Peyer's patch (tissue), 4 donors: ENCODE measurements at regions not wholly inside any gene's neighbourhood (a gene's known extent, or its start where the extent isn't known, plus 50 kb on each side); places are given as distances from the start of the nearest gene placed in this dataset.

Experiments used
- DNase-seq, 3 donors: peaks; one replicate each; pipeline ENCODE4 v3.0.0-alpha.2; 2017 to 2019
- H3K27ac ChIP-seq, 4 donors: fragments of 200-600 bp; sonication (generic); one replicate each; pipeline ENCODE4 v1.5.1; 2016 to 2019
- H3K27me3 ChIP-seq, 2 donors: fragments of 200-600 bp; sonication (generic); one replicate each; pipeline ENCODE4 v1.5.1; 2019
- H3K36me3 ChIP-seq, 3 donors: fragments of 200-600 bp; sonication (generic); one replicate each; pipeline ENCODE4 v1.5.1; 2016 to 2019
- H3K4me1 ChIP-seq, 4 donors: fragments of 200-600 bp; sonication (generic); one replicate each; pipeline ENCODE4 v1.5.1; 2016 to 2019
- H3K4me3 ChIP-seq, 4 donors: fragments of 200-600 bp; sonication (generic); 1 replicate in 3 of 4; 2 replicates in 1 of 4; pipeline ENCODE4 v1.5.1; 2016 to 2019; ENCODE audit warnings: mild to moderate bottlenecking in 1 of 4
- H3K9me3 ChIP-seq, 4 donors: fragments of 200-600 bp; sonication (generic); one replicate each; pipeline ENCODE4 v1.5.1; 2016 to 2019; ENCODE audit warnings: mild to moderate bottlenecking in 1 of 4
- POLR2A ChIP-seq, 2 donors: fragments of 450-650 bp; IDR thresholded peaks; one replicate each; pipeline ENCODE4 v1.5.1; 2017; ENCODE audit warnings: antibody characterized with exemption in 2 of 2, mild to moderate bottlenecking in 2 of 2, moderate library complexity in 2 of 2
- TF ChIP-seq, protein P1 (sequence below), 6 experiments: fragments of 450-650 bp in 4 of 6; fragments of 200-600 bp in 2 of 6; sonication (generic) in 1 of 6; IDR thresholded peaks; one replicate each; pipeline ENCODE4 v1.5.1; 2017 to 2019; ENCODE audit warnings: antibody characterized with exemption in 6 of 6, mild to moderate bottlenecking in 3 of 6, moderate library complexity in 1 of 6

DNA sequence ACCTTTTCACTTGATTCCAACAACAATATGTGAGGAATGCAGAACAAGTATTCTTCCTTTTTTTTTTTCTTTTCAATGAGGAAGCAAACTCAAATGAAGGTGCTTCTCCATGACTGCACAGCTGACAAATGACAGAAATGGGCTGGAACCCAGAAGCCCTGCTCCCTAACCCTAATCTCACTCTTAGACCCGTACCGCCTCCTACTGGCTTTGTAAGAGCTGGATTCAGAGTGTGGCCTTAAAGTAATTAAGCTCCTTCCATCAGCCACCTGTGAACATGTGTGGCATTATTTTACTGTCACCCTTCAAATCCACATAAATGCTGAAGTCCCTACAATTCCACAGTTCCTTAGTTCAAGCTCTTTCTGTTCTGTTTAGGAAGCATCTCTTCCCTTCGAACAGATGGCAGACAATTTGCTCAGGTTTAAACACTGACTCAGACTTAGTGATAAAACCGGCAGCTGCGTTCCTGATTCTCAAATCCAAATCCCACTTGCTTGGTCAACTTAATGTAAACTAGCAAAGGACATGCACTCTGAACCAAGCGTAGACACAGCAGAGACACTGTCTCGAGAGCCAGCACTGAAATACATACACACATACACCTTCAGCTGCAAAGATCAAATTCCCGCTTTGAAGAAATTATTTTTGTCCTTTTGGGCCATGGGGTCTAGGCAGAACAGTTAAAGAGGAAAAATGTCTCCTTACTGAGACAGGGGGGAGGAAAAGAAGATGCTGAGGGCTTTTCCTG, 316.7 kb upstream of the TLE4 start:
- Histone ChIP-seq H3K27ac (no peak overlapping the region), H3K9me3 (no peaks in the 10 kb centered on the region), H3K4me1 (no peaks in the 10 kb centered on the region), H3K4me3 (no peak overlapping the region), H3K27me3 (no peaks in the 10 kb centered on the region), H3K36me3 (no peaks in the 10 kb centered on the region)
- no peak for DNase-seq
- no peak for TF ChIP-seq POLR2A (IDR thresholded peaks at IDR 0.05)
- TF ChIP-seq, protein P1, sequence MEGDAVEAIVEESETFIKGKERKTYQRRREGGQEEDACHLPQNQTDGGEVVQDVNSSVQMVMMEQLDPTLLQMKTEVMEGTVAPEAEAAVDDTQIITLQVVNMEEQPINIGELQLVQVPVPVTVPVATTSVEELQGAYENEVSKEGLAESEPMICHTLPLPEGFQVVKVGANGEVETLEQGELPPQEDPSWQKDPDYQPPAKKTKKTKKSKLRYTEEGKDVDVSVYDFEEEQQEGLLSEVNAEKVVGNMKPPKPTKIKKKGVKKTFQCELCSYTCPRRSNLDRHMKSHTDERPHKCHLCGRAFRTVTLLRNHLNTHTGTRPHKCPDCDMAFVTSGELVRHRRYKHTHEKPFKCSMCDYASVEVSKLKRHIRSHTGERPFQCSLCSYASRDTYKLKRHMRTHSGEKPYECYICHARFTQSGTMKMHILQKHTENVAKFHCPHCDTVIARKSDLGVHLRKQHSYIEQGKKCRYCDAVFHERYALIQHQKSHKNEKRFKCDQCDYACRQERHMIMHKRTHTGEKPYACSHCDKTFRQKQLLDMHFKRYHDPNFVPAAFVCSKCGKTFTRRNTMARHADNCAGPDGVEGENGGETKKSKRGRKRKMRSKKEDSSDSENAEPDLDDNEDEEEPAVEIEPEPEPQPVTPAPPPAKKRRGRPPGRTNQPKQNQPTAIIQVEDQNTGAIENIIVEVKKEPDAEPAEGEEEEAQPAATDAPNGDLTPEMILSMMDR (IDR thresholded peaks at IDR 0.05), result no peak

DNA sequence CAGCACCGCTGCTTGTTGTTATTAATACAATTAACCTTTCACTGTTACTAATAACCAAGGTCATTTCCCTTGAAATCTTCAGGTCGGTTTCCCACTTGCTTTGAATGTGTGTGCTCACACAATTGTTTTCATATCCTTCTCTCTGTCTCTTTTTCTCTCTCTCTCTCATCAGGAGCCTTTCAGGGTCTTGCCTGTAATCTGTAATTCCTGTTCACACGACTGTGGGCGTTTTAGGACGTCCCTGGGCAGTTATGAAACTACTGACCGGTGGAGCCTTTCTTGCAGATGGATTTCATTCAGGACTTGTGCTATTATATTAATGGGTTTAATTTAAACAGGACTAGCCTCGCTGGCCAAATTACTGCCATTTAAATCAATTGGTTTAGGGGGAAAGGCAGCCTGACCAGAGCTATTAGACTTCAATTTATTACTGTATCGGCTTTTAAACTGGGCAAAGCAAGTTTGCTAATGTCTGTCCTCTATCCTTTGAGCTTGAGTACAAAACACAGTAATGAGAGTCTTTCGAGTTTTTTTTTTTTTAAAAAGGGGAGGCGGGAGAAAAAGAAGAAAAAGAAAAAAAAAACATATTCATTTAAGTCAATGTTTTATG, 316.0 kb upstream of the TLE4 start:
- Histone ChIP-seq H3K9me3 (no peaks in the 10 kb centered on the region), H3K4me3 (no peak overlapping the region), H3K36me3 (no peaks in the 10 kb centered on the region), H3K4me1 (no peaks in the 10 kb centered on the region), H3K27me3 (no peaks in the 10 kb centered on the region), H3K27ac (no peak overlapping the region)
- DNase-seq, result no peak
- no peak for TF ChIP-seq POLR2A (IDR thresholded peaks at IDR 0.05)
- TF ChIP-seq, protein P1 (IDR thresholded peaks at IDR 0.05), result no peak

DNA sequence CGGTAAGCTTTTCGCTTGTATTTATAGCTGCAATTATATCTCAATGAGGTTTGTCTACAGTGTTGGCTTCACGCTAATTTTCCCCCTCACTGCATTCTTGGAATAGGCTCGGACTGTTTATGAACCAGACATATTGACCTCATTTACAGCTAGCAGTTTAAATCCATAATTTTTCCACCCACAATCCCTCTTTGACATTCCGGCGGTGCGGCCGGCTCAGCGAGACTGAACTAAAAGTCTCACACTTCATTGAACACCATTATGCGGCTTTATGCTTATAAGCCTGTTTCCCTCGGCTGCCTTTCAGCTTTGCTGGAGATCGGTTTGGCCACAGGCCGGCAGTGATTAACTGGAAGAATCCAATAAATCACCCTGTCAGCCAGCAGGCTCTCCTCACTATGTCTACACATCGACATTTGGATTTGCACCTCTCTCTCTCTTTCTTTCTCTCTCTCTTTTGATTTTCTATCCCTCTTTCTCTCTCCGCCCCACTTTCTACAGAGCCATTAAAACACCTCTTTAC, 315.0 kb upstream of the TLE4 start:
- Histone ChIP-seq H3K9me3 (no peaks in the 10 kb centered on the region), H3K27me3 (no peaks in the 10 kb centered on the region), H3K4me3 (no peak overlapping the region), H3K36me3 (no peaks in the 10 kb centered on the region), H3K27ac (no peak overlapping the region), H3K4me1 (no peaks in the 10 kb centered on the region)
- no peak for TF ChIP-seq POLR2A (IDR thresholded peaks at IDR 0.05)
- TF ChIP-seq, protein P1 (IDR thresholded peaks at IDR 0.05), result no peak
- no peak for DNase-seq

DNA sequence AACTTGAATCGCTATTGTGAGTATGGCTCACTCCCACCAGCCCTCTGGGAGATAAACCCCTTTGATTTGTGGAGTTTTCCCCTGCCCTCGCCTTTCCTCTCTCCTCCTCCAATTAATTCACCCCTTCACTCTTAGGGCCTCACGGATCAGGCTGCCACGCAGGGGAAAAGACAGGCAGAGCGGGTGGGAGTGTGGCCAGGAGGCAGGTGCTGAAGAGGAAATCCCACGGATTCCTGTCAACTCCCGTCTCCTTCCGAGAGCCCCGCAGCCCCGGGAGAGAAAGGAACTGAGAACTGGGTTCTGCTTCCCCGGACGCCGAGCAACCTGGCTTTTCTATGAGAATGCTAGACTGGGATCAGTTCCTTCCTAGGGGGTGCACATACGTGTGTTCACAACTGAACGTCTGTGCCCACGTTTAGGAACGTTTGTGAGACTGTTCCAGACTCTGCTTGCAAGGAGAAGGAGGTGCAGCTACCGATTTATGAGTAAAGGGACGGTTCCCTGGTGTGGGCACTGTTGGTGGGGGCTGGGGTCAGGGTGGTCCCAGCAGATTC, 314.5 kb upstream of the TLE4 start:
- Histone ChIP-seq H3K9me3 (no peaks in the 10 kb centered on the region), H3K4me3 (no peak overlapping the region), H3K27me3 (no peaks in the 10 kb centered on the region), H3K27ac (no peak overlapping the region), H3K36me3 (no peaks in the 10 kb centered on the region), H3K4me1 (no peaks in the 10 kb centered on the region)
- DNase-seq, result no peak
- no peak for TF ChIP-seq POLR2A (IDR thresholded peaks at IDR 0.05)
- TF ChIP-seq, protein P1 (IDR thresholded peaks at IDR 0.05), result no peak

DNA sequence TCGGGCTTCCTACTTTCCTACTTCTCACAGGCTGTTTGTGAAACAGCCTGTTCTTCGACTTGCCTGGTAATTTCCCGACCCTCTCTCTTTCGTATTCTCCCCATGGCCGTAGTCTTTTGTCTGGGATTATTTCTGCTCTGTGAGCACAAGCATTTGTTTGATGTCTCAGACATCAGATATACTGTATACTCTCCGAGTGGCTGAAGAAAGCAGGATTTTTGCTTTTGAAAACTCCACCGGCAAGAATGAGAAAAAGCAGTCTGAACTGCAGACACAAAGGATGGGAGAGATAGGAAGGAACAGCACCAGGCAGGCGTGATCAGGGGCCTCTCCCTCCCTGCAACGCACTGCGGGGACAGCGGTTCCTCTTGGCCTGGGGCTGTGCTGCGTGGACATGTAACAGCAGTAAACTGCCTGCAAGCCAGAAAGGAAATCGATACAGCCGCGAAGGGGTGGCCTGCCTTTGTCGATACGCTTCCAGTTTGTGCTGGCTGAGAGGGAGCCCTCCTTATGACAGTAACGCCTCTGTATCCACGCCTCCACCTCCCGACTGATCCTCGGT, 313.9 kb upstream of the TLE4 start:
- no peaks in the 10 kb centered on the region for H3K27me3 ChIP-seq
- no peak for TF ChIP-seq POLR2A (IDR thresholded peaks at IDR 0.05)
- TF ChIP-seq, protein P1 (IDR thresholded peaks at IDR 0.05), result no peak
- H3K4me1 ChIP-seq, result no peaks in the 10 kb centered on the region
- H3K4me3 ChIP-seq, result no peak overlapping the region
- no peak for DNase-seq
- no peaks in the 10 kb centered on the region for H3K36me3 ChIP-seq
- no peak overlapping the region for H3K27ac ChIP-seq
- no peaks in the 10 kb centered on the region for H3K9me3 ChIP-seq
